GM23338 (cell line): ENCODE measurements at regions not wholly inside any gene's neighbourhood (a gene's known extent, or its start where the extent isn't known, plus 50 kb on each side); places are given as distances from the start of the nearest gene placed in this dataset.

Experiments used
- ATAC-seq: fragments of 200-7000 bp; cut with Tn5 transposase; 3 replicates; pipeline ENCODE4 v1.9.1; 2020
- DNase-seq: peaks from one replicate; pipeline ENCODE4 v3.0.0-alpha.2; 2015; ENCODE audit warnings: low spot score
- H2AFZ ChIP-seq: fragments of 200-600 bp; sonication (generic); 2 replicates; pipeline ENCODE4 v1.8.0; 2016; ENCODE audit warnings: antibody characterized with exemption, mild to moderate bottlenecking, moderate library complexity
- H3F3A ChIP-seq: fragments of 200-600 bp; sonication (generic); replicated peaks from 2 replicates; pipeline ENCODE4 v1.8.0; 2017; ENCODE audit warnings: antibody characterized with exemption, mixed run types, low read depth
- H3K27ac ChIP-seq: fragments of 200-600 bp; sonication (generic); 2 replicates; pipeline ENCODE4 v1.6.1; 2016; ENCODE audit warnings: low read depth
- H3K27me3 ChIP-seq: fragments of 200-600 bp; sonication (generic); 2 replicates; pipeline ENCODE4 v1.8.0; 2016; ENCODE audit warnings: mild to moderate bottlenecking, mixed run types, moderate library complexity; ENCODE audit not compliant: insufficient read depth
- H3K36me3 ChIP-seq: fragments of 200-600 bp; sonication (generic); 2 replicates; pipeline ENCODE4 v1.8.0; 2016; ENCODE audit warnings: mild to moderate bottlenecking; ENCODE audit not compliant: insufficient read depth
- H3K4me1 ChIP-seq: fragments of 200-600 bp; sonication (generic); 2 replicates; pipeline ENCODE4 v1.8.0; 2016; ENCODE audit warnings: mild to moderate bottlenecking, moderate library complexity; ENCODE audit not compliant: insufficient read depth
- H3K4me2 ChIP-seq: fragments of 200-600 bp; sonication (generic); 2 replicates; pipeline ENCODE4 v1.7.1; 2017; ENCODE audit warnings: mixed run types
- H3K4me3 ChIP-seq: fragments of 200-600 bp; sonication (generic); 2 replicates; pipeline ENCODE4 v1.6.1; 2016; ENCODE audit warnings: mixed run types
- H3K79me2 ChIP-seq: fragments of 200-600 bp; sonication (generic); replicated peaks from 2 replicates; pipeline ENCODE4 v1.8.0; 2017; ENCODE audit warnings: mild to moderate bottlenecking; ENCODE audit not compliant: insufficient read depth
- H3K9me2 ChIP-seq: fragments of 200-600 bp; sonication (generic); 2 replicates; pipeline ENCODE4 v1.8.0; 2017; ENCODE audit not compliant: insufficient read depth
- H4K20me1 ChIP-seq: fragments of 200-600 bp; sonication (generic); replicated peaks from 2 replicates; pipeline ENCODE4 v1.8.0; 2017; ENCODE audit warnings: mild to moderate bottlenecking; ENCODE audit not compliant: insufficient read depth
- H3K27ac Mint-ChIP-seq: 2 replicates; pipeline ENCODE4 v1.8.0; 2020; ENCODE audit warnings: inconsistent platforms, mild to moderate bottlenecking, moderate library complexity, mixed read lengths
- H3K27me3 Mint-ChIP-seq: 3 replicates; pipeline ENCODE4 v1.8.0; 2022; ENCODE audit warnings: low read depth, mild to moderate bottlenecking, moderate library complexity, mixed read lengths, inconsistent platforms; ENCODE audit not compliant: insufficient read depth, poor library complexity
- H3K36me3 Mint-ChIP-seq: 3 replicates; pipeline ENCODE4 v1.8.0; 2021; ENCODE audit warnings: low read depth, mild to moderate bottlenecking, inconsistent platforms, moderate library complexity, mixed read lengths
- H3K4me1 Mint-ChIP-seq: 3 replicates; pipeline ENCODE4 v1.8.0; 2020; ENCODE audit warnings: mild to moderate bottlenecking, inconsistent platforms, mixed read lengths
- H3K4me3 Mint-ChIP-seq: 3 replicates; pipeline ENCODE4 v1.8.0; 2021; ENCODE audit warnings: moderate library complexity, mild to moderate bottlenecking, inconsistent platforms, mixed read lengths
- H3K9me3 Mint-ChIP-seq: 3 replicates; pipeline ENCODE4 v1.8.0; 2020; ENCODE audit warnings: moderate library complexity, mild to moderate bottlenecking, inconsistent platforms, mixed read lengths
- CREB1 ChIP-seq: fragments of 250-450 bp; sonication (Bioruptor Pico); IDR thresholded peaks from 2 replicates; pipeline ENCODE4 v1.5.0; 2020; ENCODE audit warnings: low read depth, mild to moderate bottlenecking, moderate library complexity
- CTCF ChIP-seq, 2 experiments: fragments of 200-600 bp in 1 of 2; sonication (generic) in 1 of 2; conservative IDR thresholded peaks; 2 replicates each; pipeline versions ENCODE4 v1.5.1 to v1.6.1; 2016 to 2017; ENCODE audit warnings: antibody characterized with exemption in 2 of 2, low read depth in 2 of 2, mild to moderate bottlenecking in 2 of 2, moderate library complexity in 1 of 2
- ETS1 ChIP-seq: IDR thresholded peaks from 2 replicates; pipeline ENCODE4 v1.6.1; 2016; ENCODE audit warnings: antibody characterized with exemption
- EZH2 ChIP-seq: fragments of 200-600 bp; sonication (generic); IDR thresholded peaks from one replicate; pipeline ENCODE4 v1.8.0; 2017; ENCODE audit warnings: antibody characterized with exemption, mild to moderate bottlenecking, low read depth; ENCODE audit not compliant: unreplicated experiment
- EZH2phosphoT487 ChIP-seq: fragments of 200-600 bp; sonication (generic); IDR thresholded peaks from one replicate; pipeline ENCODE4 v1.8.1; 2018; ENCODE audit warnings: antibody characterized with exemption; ENCODE audit not compliant: unreplicated experiment
- POLR2AphosphoS5 ChIP-seq: IDR thresholded peaks from 2 replicates; pipeline ENCODE4 v1.6.1; 2016; ENCODE audit warnings: antibody characterized with exemption, low read depth
- REST ChIP-seq: IDR thresholded peaks from one replicate; pipeline ENCODE4 v1.6.1; 2018; ENCODE audit warnings: antibody characterized with exemption; ENCODE audit not compliant: unreplicated experiment
- STAT1 ChIP-seq: IDR thresholded peaks from one replicate; pipeline ENCODE4 v1.6.1; 2016; ENCODE audit warnings: antibody characterized with exemption; ENCODE audit not compliant: unreplicated experiment
- ZNF331 ChIP-seq: fragments of 250-450 bp; sonication (Bioruptor Pico); IDR thresholded peaks from 2 replicates; pipeline ENCODE4 v1.5.0; 2020; ENCODE audit warnings: low read depth, mild to moderate bottlenecking, moderate library complexity

GRCh38 chr4:126106658-126107057 lies 791.9 kb downstream of the FAT4 start:
- Histone ChIP-seq H3K4me2 (no peak overlapping the region), H2AFZ (no peak overlapping the region; the same call in 1 of the 2 replicates), H3K27ac (no peak overlapping the region), H3K27me3 (no peaks in the 10 kb centered on the region), H3K4me1 (no peaks in the 10 kb centered on the region), H3K36me3 (no peaks in the 10 kb centered on the region), H3K9me2 (0 out of 2 replicates have a peak, but pooled peaks cover 3% of the 10 kb centered on the region), H3K4me3 (no peak overlapping the region), H3F3A (no peaks in the 10 kb centered on the region), H3K79me2 (no peaks in the 10 kb centered on the region), H4K20me1 (no peaks in the 10 kb centered on the region)
- ATAC-seq, result peak; percentile 34; the same call in 2 of the 3 replicates
- Mint-ChIP-seq H3K36me3 (peaks cover 4% of the 10 kb centered on the region; the same call in 1 of the 3 replicates), H3K27ac (no peak overlapping the region), H3K4me3 (no peak overlapping the region), H3K9me3 (peaks cover 9% of the 10 kb centered on the region; the same call in 2 of the 3 replicates), H3K4me1 (no peaks in the 10 kb centered on the region), H3K27me3 (no peaks in the 10 kb centered on the region)
- TF ChIP-seq REST (no peak), CTCF (conservative IDR thresholded peaks at IDR 0.05; ENCODE audit: low read depth in 2 of 2) (peak; percentile 62 to 73)
- peak; percentile 72 for DNase-seq

- no peak for ATAC-seq
- no peaks in the 10 kb centered on the region for H3K4me1 ChIP-seq
- DNase-seq, result no peak
- no peak overlapping the region for H3K27ac ChIP-seq
- H2AFZ ChIP-seq, result no peak overlapping the region
- Mint-ChIP-seq H3K4me3 (no peak overlapping the region), H3K36me3 (peaks cover 11% of the 10 kb centered on the region; the same call in 2 of the 3 replicates), H3K27me3 (no peaks in the 10 kb centered on the region), H3K9me3 (peaks cover 28% of the 10 kb centered on the region; the same call in 2 of the 3 replicates), H3K27ac (no peak overlapping the region), H3K4me1 (no peaks in the 10 kb centered on the region)
- H3F3A ChIP-seq, result no peaks in the 10 kb centered on the region
- no peaks in the 10 kb centered on the region for H3K79me2 ChIP-seq
- H3K27me3 ChIP-seq, result no peaks in the 10 kb centered on the region
- H3K9me2 ChIP-seq, result 0 out of 2 replicates have a peak, but pooled peaks cover 3% of the 10 kb centered on the region
- H3K4me2 ChIP-seq, result no peak overlapping the region
- H4K20me1 ChIP-seq, result no peaks in the 10 kb centered on the region
- peaks cover 4% of the 10 kb centered on the region; the same call in 1 of the 2 replicates for H3K36me3 ChIP-seq
- H3K4me3 ChIP-seq, result no peak overlapping the region
- TF ChIP-seq ETS1 (no peak), CREB1 (CRISPR knock-in tag) (no peak), EZH2phosphoT487 (no peak), STAT1 (no peak), REST (no peak), POLR2AphosphoS5 (no peak), ZNF331 (no peak), EZH2 (no peak)
These were observed 795.1 kb downstream of the FAT4 start for GRCh38 chr4:126109836-126110235.
